ENCODE measurements at regions not wholly inside any gene's neighbourhood (a gene's known extent, or its start where the extent isn't known, plus 50 kb on each side); places are given as distances from the start of the nearest gene placed in this dataset.

GRCh38 chr12:31781894-31782540 lies 53.2 kb upstream of the AMN1 start:
- no peak for DNase-seq (ENCODE audit: low read depth)

DNA sequence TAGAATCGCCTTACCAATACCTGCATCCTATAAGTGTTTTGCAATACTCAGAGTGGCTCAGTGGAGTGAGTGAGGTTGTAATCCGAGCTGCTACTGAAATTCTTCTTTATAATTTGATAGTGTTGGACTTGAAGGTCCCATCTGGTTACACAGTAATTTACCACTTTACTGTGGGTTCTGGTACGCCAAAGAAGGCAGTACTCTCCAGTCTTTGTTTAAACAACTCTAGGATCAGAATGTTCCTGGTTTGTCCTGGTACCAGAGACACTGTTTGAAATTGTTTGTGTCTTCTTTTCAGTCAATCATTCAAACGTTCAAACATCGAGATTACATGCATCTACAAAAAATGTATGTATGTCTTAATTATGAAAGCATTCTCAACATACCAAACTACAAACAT lies 51.3 kb upstream of the AMN1 start:
- DNase-seq (ENCODE audit: low read depth), result no peak

DNA sequence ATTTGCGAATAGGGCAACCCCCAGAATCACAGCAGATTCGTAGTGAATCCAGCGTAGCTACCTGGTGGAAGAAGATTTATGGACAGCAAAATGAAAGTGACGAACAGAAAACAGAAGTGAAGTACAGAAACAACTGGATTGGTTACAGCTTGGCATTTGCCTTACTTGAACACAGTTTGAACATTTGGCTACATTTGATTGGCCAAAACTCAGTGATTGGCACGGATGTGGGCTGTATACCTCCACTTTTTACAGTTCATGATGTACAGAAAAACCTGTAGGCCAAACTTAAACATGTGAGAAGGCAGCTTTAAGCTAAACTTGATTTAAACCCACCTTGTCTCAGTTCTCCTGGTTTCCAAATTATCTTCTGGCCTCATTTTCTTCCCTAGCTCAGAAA lies 49.9 kb upstream of the AMN1 start:
- no peak for DNase-seq (ENCODE audit: low read depth)
